Epidermal melanocyte (primary cell): ENCODE measurements at regions not wholly inside any gene's neighbourhood (a gene's known extent, or its start where the extent isn't known, plus 50 kb on each side); places are given as distances from the start of the nearest gene placed in this dataset.

Experiments used
- DNase-seq: peaks from one replicate; pipeline ENCODE4 v3.0.0; 2011; ENCODE audit warnings: low spot score; ENCODE audit not compliant: insufficient read length

GRCh38 chr13:64371045-64371444 lies 2859.1 kb downstream of the PCDH9 start:
- DNase-seq: no peak

GRCh38 chr13:64369121-64369520 lies 2861.0 kb downstream of the PCDH9 start:
- DNase-seq: no peak

GRCh38 chr13:64362564-64362963 lies 2867.6 kb downstream of the PCDH9 start:
- DNase-seq: no peak

GRCh38 chr13:64347664-64348063 lies 2882.5 kb downstream of the PCDH9 start:
- DNase-seq: no peak

GRCh38 chr13:64339373-64340063 lies 2890.6 kb downstream of the PCDH9 start:
- no peak for DNase-seq

- DNase-seq: no peak
These were observed 2891.5 kb downstream of the PCDH9 start for GRCh38 chr13:64338671-64339070.

GRCh38 chr13:64333888-64334287 lies 2896.2 kb downstream of the PCDH9 start:
- DNase-seq: no peak

- no peak for DNase-seq
These were observed 2898.1 kb downstream of the PCDH9 start for GRCh38 chr13:64332048-64332447.

GRCh38 chr13:64327505-64328194 lies 2902.5 kb downstream of the PCDH9 start:
- DNase-seq: no peak

GRCh38 chr13:64314331-64314730 lies 2898.7 kb upstream of the PCDH20 start:
- no peak for DNase-seq

- DNase-seq: no peak
These were observed 2896.3 kb upstream of the PCDH20 start for GRCh38 chr13:64311948-64312347.

- DNase-seq: no peak
These were observed 2895.5 kb upstream of the PCDH20 start for GRCh38 chr13:64311112-64311511.

GRCh38 chr13:64305246-64305645 lies 2889.6 kb upstream of the PCDH20 start:
- DNase-seq: no peak

- DNase-seq: no peak
These were observed 2884.6 kb upstream of the PCDH20 start for GRCh38 chr13:64300239-64300638.

GRCh38 chr13:64293923-64294322 lies 2878.3 kb upstream of the PCDH20 start:
- no peak for DNase-seq

- no peak for DNase-seq
These were observed 2874.1 kb upstream of the PCDH20 start for GRCh38 chr13:64289702-64290101.

GRCh38 chr13:64283926-64284325 lies 2868.3 kb upstream of the PCDH20 start:
- DNase-seq: no peak

GRCh38 chr13:64278493-64278892 lies 2862.8 kb upstream of the PCDH20 start:
- no peak for DNase-seq

GRCh38 chr13:64277097-64277496 lies 2861.4 kb upstream of the PCDH20 start:
- no peak for DNase-seq

- no peak for DNase-seq
These were observed 2860.6 kb upstream of the PCDH20 start for GRCh38 chr13:64276232-64276631.

GRCh38 chr13:64274481-64275217 lies 2859.0 kb upstream of the PCDH20 start:
- no peak for DNase-seq

- DNase-seq: no peak
These were observed 2858.1 kb upstream of the PCDH20 start for GRCh38 chr13:64273780-64274179.
